Gastroesophageal sphincter (tissue), 2 donors: ENCODE measurements at regions not wholly inside any gene's neighbourhood (a gene's known extent, or its start where the extent isn't known, plus 50 kb on each side); places are given as distances from the start of the nearest gene placed in this dataset.

Experiments used
- POLR2A ChIP-seq, 2 donors: fragments of 450-650 bp; IDR thresholded peaks; one replicate each; pipeline ENCODE4 v1.6.1; 2017; ENCODE audit warnings: antibody characterized with exemption in 2 of 2, mild to moderate bottlenecking in 2 of 2, moderate library complexity in 1 of 2
- POLR2AphosphoS5 ChIP-seq: sonication (generic); formaldehyde crosslinking; IDR thresholded peaks from one replicate; pipeline ENCODE4 v1.6.1; 2017; ENCODE audit warnings: antibody characterized with exemption

DNA sequence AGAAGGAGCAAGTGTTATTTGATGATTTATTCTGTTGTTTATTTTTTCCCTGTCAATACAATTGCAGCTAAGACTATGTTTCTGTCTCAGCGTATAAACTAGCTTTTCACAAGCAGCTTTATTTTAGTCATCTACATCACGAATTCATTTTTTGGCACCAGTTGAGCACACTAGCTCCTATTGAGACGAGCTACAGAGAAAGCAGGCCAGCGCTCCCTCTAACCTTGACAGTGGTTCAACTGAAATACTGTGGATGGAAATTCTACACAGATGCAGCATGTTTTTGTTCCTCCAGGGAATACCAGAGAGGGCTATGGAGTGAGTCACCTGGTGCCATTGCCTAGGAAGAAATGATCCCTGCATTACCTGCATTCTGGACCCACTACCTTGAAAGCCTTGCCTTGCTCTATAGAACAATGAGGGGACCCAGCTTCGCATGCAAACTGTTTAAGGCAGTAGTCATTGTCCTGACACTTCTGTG is 108.2 kb upstream of the ARHGAP42 start:
- TF ChIP-seq POLR2AphosphoS5: no peak
- no peak for TF ChIP-seq POLR2A (IDR thresholded peaks at IDR 0.05)
